Activated naive CD4-positive, alpha-beta T cell treated with anti-CD3 and anti-CD28 coated beads, Interleukin-2, amount 50 U/mL, for 16 hours (primary cell): ENCODE measurements at regions not wholly inside any gene's neighbourhood (a gene's known extent, or its start where the extent isn't known, plus 50 kb on each side); places are given as distances from the start of the nearest gene placed in this dataset.

ENCODE experiments used
- DNase-seq: peaks from one replicate; pipeline ENCODE4 v3.0.0-alpha.2; 2020

DNA sequence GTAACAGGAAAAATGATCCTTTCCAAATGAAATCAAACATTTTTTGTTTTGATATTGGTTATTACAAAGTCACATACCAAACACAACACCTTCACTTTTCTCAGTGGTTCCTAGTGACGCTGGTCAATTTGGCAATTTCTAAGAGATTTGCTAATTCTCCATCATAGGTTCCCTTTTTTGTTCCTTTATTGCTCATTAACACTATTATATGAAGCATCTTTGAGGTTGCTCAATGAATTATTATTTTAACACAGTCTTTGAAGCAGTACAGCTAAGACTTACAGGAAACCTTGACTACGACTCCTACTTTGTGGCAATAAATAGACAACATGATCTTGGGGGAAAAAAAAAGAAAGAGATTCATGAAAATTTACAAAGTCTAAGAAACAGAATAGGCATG is 152.2 kb upstream of the VRK2 start:
- no peak for DNase-seq

DNA sequence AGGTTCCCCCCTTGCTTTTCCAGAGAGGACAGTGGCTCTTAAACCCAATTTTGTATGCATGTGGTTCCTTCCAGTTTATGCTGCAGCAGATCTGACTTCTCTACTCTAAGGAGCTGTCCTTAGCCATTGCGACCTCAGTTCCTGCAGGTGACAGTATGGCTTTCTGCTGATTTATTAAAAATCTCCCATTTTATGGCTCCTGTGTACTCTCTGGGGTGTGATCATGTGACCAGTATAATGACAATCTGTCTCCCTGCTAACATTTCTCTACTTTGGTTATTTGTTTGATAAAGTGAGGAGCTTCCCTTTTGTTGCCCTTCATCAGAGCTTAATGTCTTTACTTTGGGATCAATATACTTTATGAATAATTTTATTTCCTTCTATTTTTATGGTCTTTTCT is 148.7 kb upstream of the VRK2 start:
- DNase-seq, result no peak

DNA sequence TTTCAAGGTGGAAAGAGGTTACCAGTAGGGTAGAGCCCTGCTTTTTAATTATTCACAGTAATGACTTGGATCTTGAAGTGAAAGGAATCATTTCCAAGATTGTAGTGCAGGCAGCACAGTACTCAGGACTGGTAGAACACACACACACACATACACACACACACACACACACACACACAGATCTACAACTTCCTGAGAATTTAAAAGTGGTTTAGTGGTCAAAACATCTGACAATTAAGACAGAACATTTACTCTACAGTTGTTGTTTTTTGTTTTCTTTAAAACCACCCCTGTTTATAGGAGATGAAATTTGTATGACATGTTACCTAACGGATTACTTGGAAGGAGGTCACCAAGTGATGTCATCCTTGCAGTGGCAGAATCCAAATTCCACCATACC is 146.7 kb upstream of the VRK2 start:
- no peak for DNase-seq

DNA sequence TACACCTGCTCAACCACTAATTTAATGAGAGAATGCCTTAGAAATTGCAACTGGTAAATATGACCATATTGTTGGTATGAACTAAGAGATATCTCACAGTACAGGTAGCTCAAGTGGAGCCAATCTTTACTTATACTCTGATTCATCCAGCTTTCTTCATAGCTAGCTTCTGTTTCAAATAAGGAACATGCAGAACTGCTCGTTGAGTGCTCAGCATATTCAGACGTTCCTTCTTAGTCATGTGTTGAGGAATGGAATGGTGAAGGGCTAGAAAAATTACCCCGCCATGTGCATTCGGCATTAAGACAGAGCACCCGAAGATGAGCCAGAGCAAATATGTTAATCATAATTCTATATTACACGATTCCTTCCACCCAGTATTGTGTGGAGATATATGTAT is 144.0 kb upstream of the VRK2 start:
- no peak for DNase-seq

DNA sequence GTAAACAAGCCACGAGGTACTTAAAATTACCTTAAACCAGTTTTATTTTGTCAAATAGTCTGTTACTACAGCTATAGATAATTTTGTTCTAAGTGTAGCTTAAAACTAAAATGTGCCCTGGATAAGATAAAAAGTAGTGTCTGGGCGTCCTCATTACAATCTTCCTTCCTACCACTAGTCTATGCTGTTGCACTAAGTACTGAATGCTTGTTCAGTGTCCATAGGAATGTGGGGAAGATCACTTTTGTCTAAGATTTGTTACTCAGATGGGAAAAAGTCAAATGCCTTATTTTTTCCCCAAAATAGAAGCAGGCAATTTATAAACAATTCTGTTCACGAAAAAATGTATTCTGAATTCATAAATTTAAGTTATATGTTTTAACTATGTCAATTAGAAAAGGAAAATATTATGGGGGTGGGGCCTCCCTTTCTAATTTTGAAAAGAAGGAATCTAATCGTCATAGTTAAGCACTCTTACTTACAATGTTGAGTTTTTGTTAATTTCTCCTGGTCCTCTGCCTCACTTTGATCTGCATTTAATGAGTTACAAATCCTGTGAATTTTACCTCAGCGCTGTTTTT is 140.4 kb upstream of the VRK2 start:
- DNase-seq, result no peak

DNA sequence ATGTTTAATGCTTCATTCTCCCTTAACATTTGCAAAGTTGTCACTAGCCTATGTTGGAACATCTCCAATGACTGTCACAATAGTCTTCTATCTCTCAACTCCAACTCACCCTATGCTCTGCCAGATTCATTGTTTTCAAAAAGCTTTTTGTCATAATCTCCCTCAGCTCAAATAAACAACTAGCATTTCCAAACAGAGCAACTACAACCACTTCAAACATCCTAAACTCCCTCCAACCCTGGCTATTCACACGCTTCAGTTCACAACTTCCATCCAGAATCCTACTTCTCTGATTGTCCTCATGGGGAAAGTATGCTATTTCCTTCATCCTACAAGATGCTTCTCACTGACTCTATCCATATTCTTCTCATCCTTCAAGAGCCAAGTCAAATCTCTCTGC is 139.2 kb upstream of the VRK2 start:
- DNase-seq, result no peak

DNA sequence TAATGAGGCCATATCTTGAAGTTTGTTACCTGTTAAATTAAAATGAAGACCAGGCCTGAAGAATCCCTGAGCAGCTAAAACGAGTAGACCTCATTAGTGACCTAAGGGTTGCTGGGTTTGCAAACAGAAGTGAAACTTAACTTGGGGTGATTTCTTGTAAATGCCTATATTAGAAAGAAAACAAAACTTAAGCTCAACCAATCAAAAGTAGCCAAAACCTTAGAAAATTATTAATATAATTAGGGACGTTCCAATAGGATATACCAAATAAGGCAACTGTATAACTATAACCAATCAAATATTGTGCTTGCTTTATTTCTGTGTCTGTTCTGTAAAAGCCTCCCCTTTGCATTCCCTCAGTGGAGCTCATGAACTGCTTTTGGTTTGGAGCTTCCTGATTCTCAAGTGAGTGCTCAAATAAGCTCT is 137.9 kb upstream of the VRK2 start:
- no peak for DNase-seq

DNA sequence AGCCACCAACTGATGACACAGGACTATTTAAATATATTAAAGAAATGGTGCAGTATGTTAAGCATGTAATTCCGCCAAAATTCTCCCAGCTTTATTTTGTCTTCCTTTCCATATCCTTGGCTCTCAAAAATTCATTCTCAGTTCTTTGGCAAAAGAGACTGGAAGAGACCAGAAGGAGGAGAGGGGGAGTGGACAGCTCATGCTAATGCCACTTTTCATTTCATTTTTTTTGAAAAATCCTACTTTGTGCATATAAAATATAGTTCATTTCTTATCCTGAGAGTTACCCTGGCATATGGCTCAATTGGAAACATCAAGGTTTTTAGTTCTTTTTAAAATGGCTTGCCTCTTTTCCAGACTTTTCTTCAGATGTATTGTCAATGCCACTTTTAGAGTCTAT is 128.5 kb upstream of the VRK2 start:
- no peak for DNase-seq

DNA sequence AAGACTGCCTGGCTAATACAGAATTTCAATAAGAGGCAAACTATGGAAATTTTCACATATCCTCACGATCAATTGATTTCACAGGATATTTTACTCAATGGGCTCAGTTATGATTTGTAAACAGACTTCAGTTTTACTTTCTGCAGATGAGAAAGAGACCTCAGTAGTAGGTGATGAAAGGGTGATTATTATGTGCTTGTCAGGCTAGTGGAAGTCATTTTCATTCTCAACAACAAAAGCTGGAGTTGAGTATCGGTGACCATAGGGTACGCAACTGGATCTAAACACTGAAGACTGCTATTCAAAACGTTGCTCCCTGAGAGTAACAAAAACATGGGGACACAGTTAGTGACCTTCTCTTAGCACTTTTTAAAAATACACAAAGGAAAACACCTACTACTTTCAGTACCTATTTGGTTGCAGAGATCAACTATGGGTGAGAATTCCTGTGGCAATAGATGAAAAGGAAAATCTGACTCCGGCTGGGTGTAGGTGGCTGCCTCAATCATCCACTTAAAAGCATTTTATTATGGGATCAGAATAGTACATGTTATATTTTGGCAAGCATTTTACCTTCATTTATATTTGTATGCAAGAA is 126.2 kb upstream of the VRK2 start:
- DNase-seq, result no peak

DNA sequence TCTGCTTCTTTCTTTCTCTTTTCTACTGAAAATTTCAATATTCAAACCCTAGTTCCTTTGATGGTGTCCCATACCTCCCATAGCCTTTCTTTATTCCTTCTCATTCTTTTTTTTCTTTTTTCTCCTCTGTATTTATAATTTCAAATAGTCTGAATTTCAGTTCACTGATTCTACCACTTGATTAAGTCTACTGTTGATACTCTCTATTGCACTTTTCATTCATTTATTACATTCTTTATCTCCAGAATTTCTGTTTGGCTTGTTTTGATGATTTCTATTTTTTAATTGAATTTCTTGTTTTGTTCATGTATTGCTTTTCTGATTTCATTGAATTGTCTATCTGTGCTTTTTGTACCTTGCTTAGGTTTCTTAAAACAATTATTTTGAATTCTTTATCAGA is 111.9 kb upstream of the VRK2 start:
- no peak for DNase-seq

DNA sequence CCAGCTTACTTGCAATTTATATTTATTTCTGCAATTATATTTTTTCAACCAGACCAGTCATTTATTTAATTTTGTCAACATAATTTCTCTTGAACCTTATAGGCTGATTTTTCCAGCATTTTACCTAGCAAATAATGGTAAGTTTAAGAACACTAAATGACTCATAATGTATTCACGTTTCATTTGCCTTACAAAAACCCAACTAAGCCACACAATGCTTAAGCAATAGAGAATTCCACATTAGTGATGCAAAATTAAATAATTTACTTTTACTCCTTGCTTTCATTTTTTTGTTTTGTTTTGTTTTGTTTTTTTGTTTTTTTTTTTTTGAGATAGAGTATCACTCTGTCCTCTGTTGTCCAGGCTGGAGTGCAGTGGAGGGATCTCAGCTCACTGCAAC is 110.4 kb upstream of the VRK2 start:
- DNase-seq, result no peak

DNA sequence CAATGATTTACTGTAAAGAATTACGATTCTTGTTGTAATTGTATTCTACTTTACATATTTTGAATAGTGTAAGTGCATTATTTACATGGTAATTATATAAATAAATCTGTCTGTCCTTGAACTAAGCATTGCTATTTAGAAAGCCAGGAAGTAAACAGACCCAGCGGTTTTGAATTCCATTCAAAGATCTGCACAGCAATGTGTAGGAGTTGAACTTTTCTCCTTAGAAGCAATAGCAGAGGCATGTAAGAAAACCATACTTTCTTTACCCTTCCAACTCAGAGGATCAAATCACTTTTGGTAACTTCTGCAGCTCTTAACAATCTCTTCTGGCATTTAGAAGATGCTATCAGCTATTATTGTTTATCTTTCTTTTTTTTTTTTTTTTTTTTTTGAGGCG is 109.2 kb upstream of the VRK2 start:
- DNase-seq, result no peak

DNA sequence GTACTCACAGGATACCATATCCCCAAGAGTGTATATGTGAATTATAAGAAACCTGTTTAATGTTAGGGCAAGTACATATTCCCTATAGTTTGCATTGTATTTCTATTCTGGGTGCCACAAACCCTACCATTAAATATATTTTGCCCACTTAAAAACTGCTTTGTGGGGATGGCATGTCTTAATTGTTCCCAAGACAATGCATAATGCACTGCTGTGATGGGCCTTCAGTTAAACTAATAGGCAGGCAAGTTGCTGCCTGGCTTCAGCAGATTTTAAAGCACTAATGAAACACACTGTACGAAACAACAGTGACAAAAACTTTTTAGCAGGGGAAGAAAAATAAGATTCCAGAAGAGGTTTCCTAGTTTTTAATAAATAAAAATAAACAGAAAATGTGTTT is 104.8 kb upstream of the VRK2 start:
- no peak for DNase-seq

DNA sequence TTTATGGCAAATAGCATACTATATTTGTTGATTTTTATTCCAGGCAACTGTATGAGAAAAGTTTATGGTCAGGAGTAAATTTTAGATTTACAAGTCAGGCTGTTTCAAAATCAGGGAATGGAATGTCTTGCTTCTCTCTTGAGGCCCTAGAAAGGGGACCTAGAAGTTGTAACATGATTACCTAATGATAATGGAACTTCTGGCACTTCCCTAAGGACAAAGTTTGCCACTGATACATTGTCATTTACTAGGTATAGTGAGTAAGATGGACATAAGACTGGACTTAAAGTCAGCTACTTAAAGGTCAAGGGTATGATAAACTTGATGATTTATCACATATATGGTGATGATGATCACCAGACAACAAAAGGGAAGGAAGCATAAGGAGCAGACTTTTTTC is 103.3 kb upstream of the VRK2 start:
- DNase-seq, result no peak

DNA sequence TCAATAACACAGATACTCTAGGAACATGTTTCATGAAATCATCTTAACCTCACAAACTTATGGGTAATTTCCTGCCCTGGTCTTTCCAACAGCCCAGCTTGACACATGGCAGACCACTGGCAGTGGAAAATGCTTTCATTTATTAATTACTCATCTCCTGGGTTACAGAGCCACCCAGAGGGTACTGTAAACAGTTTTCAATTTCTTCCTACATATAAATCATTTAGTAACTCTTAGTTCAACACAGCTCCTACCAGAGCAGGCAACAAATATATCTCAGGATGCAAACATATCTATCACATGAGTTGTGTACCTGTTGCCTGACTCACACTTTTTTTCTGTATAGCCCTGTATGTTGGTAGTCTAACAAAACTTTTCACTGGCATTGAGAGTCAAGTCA is 99.2 kb upstream of the VRK2 start:
- no peak for DNase-seq

DNA sequence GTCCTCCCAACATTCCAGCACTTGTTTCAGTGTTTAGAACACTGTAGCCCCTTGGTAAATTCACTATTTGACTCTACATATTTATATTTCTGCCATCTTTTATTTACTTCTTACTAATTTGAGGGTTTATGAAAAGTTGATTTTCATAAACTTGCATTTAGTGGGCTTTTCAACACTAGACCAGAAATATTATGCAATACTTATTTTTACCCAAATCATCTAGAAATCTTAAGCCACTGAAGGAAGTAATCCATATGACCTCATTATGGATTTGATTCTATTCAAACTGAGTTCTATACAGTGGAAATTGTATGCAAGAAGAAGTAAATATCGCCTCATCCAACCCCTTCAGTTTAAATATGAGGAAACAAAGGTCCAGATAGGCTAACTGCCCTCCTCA is 92.6 kb upstream of the VRK2 start:
- DNase-seq, result no peak

DNA sequence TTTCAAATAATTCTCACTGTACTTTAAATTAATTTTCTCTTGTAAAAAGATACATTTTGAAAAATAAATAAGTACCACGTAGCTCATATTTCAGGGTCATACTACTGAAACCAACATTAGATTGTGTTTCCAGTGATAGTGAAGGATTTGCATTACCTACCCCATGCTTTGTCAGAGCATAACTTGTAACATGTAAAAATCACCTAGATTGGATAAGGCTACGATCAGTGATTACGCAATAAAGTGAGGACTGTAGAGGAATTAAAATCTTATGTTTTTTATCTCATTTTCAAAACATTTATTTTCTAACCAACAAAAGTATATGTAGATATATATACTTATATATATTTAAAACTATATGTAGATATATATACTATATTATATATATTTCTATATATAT is 89.4 kb upstream of the VRK2 start:
- no peak for DNase-seq

DNA sequence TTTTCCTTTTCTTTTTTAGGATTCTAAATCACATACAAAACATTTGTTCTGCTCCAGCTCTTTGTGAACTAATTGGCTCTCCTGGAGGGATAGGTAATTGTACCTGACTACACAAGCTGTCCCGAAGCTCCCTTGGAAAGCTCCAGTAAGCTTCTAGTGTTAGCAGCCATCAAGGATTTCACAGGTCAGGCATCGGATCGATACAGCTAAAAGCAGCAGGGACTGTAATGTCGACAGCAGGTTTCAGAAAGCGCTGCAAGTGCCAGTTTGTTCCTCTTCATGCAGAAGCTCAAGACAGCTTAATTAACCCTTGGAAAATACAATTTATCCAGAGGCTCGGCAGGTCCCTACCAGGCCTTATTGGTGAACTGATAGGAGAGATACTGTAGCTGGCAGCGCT is 87.2 kb upstream of the VRK2 start:
- no peak for DNase-seq

DNA sequence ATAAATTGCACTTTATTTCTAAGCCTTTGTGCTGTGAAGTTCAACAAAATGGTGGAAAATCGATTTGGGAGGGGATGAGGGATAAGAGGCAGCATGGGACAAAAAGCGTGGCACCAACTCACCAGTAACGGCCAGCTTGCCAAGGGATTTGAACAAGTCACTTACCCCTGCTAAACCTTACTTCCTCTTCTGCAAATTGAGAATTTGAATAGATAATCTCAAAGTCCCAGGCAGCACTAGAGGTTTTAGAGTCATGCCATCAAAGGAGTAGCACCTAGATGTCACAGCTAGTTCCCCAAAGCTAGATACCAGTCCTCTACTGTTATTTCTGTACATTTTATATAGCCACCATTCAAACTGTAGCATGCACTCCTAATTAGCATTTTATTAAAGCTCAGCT is 83.7 kb upstream of the VRK2 start:
- DNase-seq, result no peak

DNA sequence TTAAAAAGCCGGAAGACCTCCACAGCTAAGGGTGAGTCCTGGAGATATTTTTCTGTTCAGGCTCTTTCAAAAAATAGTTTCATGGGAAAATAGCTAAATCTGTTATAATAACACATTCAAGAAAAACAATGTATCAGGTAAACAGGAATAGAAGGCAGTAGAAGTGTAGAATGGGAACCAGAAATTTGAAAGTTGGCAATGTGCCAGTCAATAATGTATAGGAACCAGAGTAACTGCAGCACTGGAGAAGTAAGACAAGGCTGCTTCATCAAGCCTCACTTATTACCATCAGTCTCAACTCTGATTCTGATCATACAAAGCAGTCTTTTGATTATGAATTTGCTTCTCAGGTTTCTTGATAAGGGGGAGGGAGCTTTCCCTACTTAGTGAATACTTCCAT is 81.4 kb upstream of the VRK2 start:
- no peak for DNase-seq

DNA sequence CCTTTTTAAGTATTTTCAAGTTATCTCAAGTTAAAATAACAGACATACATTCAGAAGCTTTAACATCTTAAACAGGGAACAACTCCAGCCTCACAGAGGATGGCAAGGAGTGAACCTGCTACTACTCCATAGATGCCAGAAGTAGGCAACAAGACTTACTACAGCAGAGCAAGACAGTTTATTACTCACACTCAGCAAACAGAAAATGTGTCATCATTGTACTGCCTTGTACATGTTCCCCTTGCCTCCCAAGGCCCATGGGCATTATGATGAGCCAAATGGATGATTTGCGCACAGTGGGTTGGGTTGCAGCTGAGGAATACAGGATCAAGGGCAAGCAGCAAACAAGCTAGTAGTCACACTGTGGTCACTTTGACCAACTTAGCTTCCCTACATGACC is 80.6 kb upstream of the VRK2 start:
- DNase-seq, result no peak

DNA sequence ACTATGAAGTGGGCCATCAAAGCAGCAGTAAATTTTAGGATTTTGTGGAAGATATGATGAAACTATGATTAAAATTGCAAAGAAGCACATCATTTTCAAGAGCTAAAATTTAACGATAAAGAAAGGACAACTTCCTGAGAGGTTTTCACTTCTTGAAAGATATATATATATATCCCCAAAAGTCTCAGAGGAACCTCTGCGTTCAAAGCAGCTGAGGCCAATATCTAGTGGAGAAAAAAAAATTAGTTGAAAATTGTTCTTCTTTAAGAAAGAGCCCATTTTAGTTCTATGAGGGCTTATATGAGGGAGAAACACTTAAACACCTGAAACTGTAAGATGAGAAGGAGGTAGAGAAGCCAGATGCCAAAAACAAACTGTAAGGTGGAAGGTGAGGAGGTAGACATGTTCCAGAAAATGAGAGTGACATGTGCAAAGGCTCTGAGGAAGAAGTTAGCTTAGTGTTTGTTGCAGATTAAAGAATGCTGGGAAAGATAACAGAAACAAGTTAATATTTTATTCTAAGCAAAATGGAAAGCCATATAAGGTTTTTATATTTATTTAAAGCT is 72.9 kb upstream of the VRK2 start:
- DNase-seq, result no peak

DNA sequence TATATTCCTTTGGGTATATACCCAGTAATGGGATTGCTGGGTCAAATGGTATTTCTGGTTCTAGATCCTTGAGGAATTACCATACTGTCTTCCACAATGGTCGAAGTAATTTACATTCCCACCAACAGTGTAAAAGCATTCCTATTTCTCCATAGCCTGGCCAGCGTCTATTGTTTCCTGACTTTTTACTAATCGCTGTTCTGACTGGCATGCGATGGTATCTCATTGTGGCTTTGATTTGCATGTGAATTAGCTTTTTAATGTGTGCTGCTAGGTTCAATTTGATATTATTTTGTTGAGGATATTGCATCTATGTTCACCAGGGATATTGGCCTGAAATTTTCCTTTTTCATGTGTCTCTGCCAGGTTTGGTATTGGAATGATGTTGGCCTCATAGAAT is 67.4 kb upstream of the VRK2 start:
- DNase-seq, result no peak

DNA sequence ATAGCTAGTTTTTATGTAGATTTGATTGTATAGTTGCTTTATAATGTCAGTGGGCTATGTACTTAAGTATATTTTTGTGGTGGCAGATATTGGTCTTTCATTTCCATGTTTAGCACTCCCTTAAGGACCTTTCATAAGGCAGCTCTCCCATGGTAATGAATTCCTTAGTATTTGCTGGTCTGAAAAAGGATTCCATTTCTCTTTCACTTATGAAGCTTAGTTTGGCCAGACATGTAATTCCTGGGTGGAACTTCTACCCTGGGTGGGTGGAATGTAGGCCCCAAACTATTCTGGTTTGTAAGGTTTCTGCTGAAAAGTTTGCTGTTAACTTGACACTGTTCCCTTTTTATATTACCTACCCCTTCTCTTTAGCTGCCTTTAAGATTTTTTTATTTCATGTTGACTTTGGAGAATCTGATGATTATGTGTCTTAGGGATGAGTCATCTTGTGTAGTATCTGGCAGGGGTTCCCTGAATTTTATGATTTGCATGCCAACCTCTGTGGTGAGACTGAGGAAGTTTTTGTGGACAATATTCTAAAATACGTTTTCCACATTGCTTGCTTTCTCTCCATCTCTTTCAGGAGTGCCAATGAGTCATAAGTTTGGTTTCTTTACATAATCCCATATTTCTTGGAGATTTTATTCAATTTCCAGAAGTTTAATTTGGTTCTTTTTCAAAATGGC is 65.4 kb upstream of the VRK2 start:
- DNase-seq, result no peak
